GM11168 (cell line): ENCODE measurements at regions not wholly inside any gene's neighbourhood (a gene's known extent, or its start where the extent isn't known, plus 50 kb on each side); places are given as distances from the start of the nearest gene placed in this dataset.

ENCODE experiments used
- in situ Hi-C: fragments of 300-500 bp; cut with MboI; formaldehyde crosslinking; loops from one replicate; pipeline ENCODE4 v1.12.0; 2022; ENCODE audit warnings: low sequenced_read_pairs; ENCODE audit not compliant: unreplicated experiment

DNA sequence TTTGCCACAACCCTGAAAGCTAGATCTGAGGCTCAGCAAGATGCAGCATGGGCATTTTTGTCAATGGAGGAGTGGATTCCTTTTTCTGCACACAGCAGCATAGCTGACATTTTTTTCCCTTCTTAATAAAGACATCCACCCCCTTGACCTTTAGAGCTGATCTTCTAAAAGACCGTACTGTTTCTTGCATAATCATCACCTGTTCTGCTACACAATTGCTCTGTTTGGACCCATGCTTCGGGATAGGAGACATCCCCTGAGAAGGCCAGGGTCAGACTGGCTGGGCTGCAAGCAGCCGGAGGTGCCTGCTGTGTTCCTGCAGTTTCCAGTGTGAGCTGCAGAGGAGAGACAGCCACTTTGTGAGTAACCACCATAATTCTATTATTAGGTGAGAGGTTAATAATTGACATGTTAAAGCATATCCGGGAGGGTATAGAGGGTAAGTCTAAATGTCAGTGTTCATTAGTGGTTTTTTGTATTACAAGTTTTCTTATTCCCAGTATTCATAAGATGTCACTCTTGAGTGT, 108.5 kb upstream of the C1QTNF9B start:
- in situ Hi-C loops, result no loop called here

GRCh38 chr13:24006520-24007248, 109.4 kb upstream of the C1QTNF9B start:
- in situ Hi-C loops, result no loop called here

- in situ Hi-C loops, result no loop called here
These were observed 110.8 kb upstream of the C1QTNF9B start for GRCh38 chr13:24007979-24008620.

DNA sequence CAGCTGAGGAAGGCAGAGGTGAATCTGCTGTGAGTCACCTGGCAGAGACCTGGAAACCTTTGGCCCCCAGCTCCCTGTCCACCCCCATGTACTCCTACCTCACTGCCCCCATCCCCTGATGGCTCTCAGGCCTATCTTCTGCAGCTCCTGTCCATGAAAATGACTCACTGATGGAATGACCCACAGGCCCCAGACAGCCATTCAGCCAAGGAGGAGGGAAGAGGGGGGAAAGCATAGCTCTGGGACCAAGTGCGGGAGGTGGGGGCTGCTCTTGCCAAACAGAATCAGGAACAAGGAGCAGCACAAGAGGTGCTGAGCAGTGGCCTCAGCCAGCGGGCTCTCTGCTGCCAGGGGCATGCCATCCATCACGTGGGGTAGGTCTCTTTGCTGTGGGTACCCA, 111.4 kb upstream of the C1QTNF9B start:
- in situ Hi-C loops, result no loop called here

DNA sequence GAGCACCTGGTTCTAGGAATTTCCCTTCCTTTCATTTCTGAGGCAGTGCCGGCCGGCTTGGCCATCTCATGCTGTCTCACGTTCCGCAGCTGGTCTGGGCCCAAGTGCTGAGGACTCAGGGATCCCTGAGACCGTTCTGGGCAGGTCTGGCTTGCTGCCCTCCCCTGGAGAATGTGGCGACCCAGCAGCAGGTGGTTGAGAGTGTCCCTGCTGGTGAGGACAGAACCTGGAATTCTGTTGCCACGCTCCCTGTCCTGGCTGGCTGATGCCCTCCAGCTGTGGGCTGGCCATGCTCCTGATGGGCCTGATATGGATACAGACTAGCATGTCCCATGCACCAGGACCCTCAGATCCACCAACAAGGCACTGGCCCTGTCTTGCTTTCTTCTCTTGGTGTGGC, 114.0 kb upstream of the C1QTNF9B start:
- in situ Hi-C loops, result no loop called here

DNA sequence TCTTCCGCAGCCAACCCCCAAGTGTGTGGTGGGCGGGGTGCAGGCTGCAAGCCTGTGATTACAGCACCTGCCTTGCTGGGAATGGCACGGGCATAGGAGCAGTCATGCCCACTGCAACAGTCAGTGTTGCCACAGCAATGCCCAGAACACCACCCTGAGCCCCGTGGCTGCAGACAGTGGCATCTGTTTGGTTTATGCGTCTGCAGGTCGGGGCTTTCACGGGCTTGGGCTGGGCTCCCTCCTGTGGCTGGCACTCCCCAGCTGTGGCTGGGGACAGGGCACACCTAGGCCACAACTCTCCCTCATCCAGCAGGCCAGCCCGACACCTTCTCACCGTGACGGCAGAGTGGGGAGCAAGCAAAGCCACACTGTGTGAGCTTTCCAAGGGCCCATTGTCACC, 115.3 kb upstream of the C1QTNF9B start:
- in situ Hi-C loops, result no loop called here

GRCh38 chr13:24013189-24013588, 115.9 kb upstream of the C1QTNF9B start:
- in situ Hi-C loops, result no loop called here

DNA sequence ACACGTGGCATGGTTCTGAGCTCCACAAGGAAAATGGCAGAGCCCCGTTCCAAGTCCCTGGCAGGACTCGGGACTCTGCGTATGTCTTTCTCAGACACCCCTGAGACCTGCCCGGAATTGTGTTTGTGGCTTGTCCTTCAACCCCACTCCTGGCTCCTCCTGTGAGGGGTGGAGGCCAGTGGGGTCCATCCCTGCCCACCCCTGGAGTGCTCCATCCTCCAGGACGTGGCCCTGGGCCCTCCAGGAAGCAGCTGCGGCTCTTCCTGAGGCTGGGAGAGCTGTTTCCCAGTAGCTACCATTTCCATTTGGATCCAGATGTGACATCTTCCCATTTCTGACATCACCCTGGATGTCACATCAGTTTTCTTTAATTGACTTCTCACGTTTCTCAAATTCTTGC, 118.7 kb upstream of the C1QTNF9B start:
- in situ Hi-C loops, result no loop called here

DNA sequence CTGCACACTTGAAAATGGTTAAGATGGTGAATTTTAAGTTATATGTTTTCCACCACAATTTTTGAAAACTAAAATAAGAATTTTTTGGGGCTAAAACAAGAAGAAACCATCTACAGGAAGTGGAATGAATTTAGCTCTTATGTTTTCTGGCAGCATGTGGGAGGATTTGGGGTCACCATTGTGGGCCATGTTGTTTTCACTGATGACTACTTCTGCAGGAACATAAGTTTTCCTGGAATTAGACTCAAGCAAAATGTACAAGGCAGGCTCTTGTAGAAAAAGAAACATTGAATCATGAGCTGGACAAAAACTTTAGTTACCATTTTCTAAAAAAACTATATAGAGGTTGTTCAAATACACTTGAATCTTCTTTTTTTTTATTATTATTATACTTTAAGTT, 125.3 kb upstream of the C1QTNF9B start:
- in situ Hi-C loops, result no loop called here

- in situ Hi-C loops, result no loop called here
These were observed 125.8 kb upstream of the C1QTNF9B start for GRCh38 chr13:24023073-24023472.

GRCh38 chr13:24027494-24027893, 130.2 kb upstream of the C1QTNF9B start:
- in situ Hi-C loops, result no loop called here

- in situ Hi-C loops, result no loop called here
These were observed 128.3 kb upstream of the SPATA13 start for GRCh38 chr13:24032252-24032651.

GRCh38 chr13:24032674-24033073, 127.8 kb upstream of the SPATA13 start:
- in situ Hi-C loops, result no loop called here

DNA sequence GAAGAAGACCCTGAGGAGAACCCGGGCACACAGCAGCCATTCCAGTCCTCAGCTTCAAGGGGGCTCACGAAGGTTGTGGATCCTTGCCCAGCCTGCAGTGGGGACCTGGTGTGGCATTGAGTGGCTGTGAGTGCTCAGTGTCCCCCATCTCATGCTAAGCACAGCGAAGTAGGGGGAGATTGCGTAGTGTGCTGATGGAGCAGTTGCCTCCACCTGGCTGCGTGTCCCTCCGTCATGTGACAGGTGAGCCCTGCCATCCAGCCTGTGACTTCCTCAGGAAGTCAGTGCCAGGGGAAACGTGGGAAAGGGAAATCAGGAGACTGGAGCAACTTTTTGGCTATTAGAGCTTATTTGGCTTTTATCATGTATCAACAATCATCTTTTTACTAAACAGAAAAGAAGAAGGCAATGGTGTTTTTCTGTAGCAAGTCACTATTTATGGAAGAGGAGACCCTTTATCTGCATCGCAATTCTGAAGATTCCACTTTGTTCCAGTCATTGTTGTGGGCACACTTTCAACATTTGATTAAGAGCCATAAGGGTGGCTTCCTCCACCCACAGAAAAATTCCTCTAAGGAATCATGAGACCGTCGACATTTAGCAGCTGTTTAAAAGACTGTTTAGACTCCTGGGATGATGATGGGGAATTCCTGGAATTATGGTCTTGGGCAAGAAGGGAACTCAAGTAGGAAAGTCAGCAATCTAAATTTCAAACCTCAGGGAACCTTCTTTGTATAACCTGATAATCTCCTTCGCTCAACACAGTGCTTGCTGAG, 126.8 kb upstream of the SPATA13 start:
- in situ Hi-C loops, result no loop called here

GRCh38 chr13:24035411-24035810, 125.1 kb upstream of the SPATA13 start:
- in situ Hi-C loops, result no loop called here

DNA sequence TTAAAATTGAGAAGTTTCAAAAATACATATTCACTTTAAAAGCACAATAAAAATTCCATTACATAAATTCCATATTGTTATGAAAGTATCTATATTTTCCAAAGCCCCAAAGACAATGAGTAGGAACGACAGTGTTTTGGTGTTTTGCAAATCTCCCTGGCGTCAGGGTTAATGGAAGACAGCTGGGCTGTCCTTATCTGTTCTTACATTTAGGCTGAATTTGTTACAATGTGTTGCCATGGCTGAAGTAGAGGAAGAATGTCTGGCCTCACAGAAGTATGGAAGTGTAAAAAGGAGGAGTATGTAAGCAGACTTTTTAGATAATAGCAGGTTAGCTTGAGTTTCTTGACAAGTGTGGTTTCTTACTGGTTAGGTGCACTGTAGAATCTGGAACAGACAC, 124.4 kb upstream of the SPATA13 start:
- in situ Hi-C loops, result no loop called here

DNA sequence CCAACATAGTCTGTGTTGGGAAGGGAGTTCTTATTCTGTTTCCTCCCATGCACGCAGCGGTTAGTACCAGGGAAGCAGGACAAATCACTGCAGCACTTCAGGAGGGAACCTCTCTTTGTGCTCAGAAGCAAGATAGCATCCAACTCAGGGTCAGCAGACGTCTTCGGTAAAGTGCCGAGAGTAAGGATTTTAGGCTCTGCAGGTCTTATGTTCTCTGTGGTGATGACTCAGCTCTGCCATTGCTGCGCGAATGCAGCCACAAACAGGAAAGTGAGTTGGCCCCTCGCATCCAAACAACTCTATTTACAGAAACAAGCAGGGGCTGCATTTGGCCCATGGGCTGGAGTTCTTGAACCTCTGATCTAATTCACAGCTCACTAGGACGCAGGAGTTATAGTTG, 122.1 kb upstream of the SPATA13 start:
- in situ Hi-C loops, result no loop called here

DNA sequence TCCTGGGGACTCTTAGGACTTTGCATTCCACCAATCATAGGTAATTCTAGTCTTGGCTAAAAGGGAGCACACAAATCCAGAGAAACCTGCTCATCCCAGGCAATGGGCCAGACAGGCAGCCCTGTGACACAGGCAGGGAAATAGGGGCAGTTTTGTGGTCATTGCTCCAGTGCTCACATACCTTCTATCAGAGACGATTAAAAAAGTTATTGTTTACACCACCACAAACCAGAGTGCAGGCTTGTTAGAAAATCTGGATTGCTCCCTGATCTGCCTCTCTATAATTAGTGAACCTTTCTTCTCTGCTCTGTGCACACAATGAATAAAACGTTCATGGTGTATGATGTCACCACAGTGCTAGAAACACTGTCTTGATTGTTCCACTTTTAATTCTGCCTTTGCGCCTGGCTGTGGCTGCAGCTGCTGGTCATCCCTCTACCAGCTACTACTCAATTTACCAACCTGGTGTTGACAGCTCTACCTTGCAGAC, 121.6 kb upstream of the SPATA13 start:
- in situ Hi-C loops, result no loop called here

GRCh38 chr13:24039621-24040475, 120.7 kb upstream of the SPATA13 start:
- in situ Hi-C loops, result no loop called here

DNA sequence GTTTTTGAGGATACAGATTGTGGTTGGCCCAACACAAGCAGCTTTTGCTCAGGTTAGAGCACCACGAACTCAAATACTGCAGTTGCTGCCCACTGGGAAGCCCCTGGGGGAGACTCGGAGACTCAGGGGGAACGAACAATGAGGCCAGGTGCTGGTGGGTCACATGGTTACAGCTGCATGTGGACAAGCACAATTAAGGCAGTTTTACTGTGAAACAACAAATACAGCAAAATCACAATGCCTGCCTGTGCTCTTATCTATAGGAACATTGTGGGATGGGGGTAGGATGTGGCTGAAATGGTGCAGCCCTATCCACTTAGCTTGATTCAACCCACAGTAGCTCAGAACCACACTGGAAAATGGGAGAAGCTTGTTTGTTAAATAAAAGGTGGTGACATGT, 119.7 kb upstream of the SPATA13 start:
- in situ Hi-C loops, result no loop called here
